Endothelial cell of umbilical vein (primary cell): ENCODE measurements at regions not wholly inside any gene's neighbourhood (a gene's known extent, or its start where the extent isn't known, plus 50 kb on each side); places are given as distances from the start of the nearest gene placed in this dataset.

Experiments used
- CTCF ChIP-seq, 2 donors: IDR thresholded peaks; 1 replicate in 1 of 2; 2 replicates in 1 of 2; pipeline ENCODE4 v1.5.1; 2011; ENCODE audit warnings: low read length in 2 of 2, mild to moderate bottlenecking in 2 of 2, moderate library complexity in 2 of 2, control low read depth in 1 of 2, inconsistent platforms in 1 of 2, low read depth in 1 of 2; ENCODE audit not compliant: insufficient read depth in 1 of 2; ENCODE audit errors: extremely low read depth in 1 of 2
- FOS ChIP-seq: IDR thresholded peaks from 2 replicates; pipeline ENCODE4 v1.6.1; 2011; ENCODE audit warnings: mild to moderate bottlenecking, low read length, moderate library complexity, borderline replicate concordance; ENCODE audit not compliant: insufficient read depth
- MAX ChIP-seq: IDR thresholded peaks from 2 replicates; pipeline ENCODE4 v1.6.1; 2011; ENCODE audit not compliant: insufficient read depth, insufficient read length
- POLR2A ChIP-seq: IDR thresholded peaks from 2 replicates; pipeline ENCODE4 v1.6.1; 2012; ENCODE audit warnings: low read depth, mild to moderate bottlenecking, control low read depth, low read length

- TF ChIP-seq CTCF (IDR thresholded peaks at IDR 0.05; ENCODE audit: extremely low read depth in 1 of 2, insufficient read depth in 1 of 2, low read depth in 1 of 2, low read length in 2 of 2) (no peak), FOS (no peak), POLR2A (no peak), MAX (no peak)
Observed at GRCh38 chr9:23243523-23243922, 582.5 kb downstream of the ELAVL2 start.
